HG03039 (cell line): ENCODE measurements at regions not wholly inside any gene's neighbourhood (a gene's known extent, or its start where the extent isn't known, plus 50 kb on each side); places are given as distances from the start of the nearest gene placed in this dataset.
"Not testable (repeated sequence)": the region's sequence is repeated elsewhere in the genome, so short reads cannot be mapped to it uniquely, and the experiment has no call there.

ENCODE experiments used
- ATAC-seq: cut with Tn5 transposase; IDR thresholded peaks from one replicate; pipeline ENCODE4 v1.9.1; 2021; ENCODE audit warnings: mild to moderate bottlenecking, moderate library complexity; ENCODE audit not compliant: unreplicated experiment

DNA sequence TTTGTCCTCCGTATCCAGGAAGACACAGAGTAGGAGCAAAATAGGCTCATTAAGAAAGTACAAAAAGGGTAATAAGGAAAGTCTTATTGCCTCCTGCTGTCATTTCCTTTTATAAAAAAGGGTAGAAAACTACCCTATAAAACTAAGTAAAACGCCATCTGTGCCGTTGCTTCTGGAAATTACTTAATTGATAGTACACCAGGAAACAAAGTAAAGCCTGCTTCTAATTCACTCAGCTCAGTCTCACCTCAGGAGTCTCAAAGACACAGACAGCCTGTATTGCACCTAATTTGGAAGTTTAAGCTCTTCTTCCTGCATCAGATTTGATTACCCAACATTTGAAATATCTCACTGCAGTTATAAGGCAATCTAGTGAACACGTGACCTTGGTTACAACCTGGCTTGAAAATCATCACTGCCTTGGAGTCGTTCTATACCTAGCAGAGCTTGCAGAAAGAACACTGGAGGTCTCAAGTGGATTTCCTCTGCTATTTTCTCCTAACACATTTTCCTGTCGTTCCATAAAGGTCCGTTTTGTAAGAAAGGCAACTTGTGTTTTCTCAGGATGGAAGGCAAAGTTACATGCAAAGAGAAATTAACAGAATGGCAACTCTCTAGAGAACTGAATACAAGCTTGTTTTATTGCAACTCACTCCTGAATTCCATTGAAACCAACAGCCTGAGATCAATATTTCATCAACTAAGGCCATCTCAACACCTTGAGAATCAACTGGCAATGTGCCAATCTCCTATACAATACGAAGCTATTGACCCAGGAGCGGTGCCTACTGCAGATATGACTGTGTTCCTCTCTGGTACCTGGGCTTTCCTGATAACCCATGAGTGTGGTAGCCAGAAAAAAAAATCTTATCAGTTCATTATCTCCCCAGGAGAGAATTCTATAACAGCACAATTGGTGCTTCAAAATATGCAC, 203.3 kb upstream of the LMCD1 start:
- no peak for ATAC-seq

DNA sequence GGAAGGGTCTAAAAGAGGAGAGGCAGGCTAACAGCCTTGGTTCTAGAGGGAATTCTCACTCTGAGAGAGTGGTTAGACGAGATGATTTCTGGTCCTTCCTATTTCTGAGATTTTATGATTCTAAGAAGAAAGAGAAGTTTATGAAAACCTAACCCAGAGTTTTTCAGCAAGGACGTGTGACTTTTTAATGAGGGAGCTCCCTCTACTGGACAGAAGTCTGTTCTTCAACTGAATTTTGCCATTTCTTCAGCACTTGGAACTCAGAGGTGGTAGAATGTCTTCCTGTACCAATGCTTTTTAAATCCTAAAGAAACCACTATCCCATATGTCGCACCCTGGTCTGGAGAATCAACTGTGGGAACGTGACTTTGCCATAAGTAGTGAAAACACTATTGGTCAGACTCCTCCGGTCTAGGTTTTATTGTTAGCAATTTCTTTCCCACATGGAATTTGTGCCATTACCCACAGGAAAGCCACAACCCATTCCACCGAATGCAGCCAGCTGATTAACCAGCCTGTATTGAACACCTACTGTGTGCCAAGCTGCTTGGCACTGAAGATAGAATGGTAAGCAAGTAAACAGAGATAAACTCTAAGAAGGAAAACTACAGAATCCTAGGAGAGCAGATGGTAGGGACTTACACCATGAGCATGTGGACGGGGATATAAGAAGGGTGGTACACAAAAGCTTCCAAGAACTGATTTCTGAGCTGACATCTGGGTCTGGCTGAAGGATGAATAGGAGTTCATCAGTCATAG, 199.5 kb upstream of the LMCD1 start:
- ATAC-seq = no peak

DNA sequence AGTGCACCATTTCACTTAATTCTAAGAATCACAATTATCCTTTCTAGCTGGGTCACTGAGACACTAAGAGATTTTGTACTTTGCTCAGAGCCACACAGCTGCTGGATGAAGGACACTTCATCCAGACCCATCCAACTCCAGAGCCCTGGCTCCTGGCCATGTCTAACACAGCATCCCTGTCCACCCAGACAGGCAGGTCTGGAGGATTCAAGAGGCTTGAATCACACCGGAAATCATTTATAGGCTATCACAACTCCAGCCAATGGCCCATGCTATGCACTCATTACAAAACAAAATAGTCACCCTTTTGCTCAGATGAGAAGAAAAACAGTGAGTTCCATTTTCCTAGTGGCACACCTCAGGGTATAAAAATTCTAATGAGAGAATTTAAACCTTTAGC, 198.2 kb upstream of the LMCD1 start:
- no peak for ATAC-seq

DNA sequence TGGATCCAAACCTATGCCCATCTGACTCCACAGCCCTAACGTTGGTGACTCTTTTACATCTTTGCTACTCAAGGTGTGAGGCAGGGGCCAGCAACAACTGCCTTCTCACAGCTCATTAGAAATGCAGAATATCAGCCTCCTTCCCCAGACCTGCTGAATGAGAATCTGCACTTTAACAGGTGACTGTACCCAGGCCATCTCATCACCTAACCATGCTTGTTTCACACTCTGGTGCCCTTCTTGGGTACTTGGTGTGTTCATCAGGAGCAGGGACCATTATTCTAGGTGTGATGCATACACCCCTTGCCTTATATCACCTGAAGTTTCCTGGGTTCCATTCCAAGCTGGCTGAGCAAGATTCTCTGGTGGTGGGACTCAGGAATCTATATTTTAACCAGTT, 196.3 kb upstream of the LMCD1 start:
- no peak for ATAC-seq

DNA sequence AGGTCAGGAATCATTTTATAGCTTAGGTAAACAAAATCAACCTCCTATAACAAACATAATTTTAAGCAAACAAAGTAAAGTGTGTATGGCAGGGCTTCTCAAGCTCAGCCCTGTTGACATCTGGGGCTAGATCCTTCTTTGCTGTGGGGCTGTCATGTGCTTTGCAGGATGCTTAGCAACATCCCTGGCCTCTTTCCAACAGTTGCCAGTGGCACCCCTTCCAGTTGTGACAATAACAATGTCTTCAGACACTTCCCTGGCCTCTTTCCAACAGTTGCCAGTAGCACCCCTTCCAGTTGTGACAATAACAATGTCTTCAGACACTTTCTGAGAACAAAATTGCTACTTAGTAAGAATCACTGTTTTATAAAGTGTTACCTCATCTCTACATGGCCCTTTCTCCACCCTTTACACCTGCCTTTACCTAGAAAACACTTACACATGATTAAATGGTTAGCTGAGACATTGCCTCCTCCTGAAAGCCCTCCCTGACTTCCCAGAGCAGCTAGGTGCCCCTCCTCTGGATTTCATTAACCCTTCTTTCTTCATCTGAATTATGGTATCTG, 194.0 kb upstream of the LMCD1 start:
- no peak for ATAC-seq

DNA sequence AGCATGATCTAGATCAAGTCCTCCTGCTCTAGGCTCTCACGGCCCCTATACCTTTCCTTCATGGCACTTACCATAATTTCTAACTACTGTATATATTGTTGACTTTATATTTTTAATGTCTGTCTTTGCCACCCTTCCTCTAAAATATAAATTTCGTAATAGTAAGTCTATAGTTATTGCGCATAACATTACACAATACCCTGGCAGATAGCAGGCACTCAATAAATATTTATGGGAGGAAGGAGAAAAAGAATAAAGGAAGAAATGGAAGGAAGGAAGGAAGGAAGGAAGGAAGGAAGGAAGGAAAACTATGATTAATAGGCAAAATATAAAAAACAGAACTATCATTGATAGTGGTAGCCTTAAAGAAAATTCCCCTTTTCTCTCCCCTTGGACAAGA, 190.3 kb upstream of the LMCD1 start:
- no peak for ATAC-seq

DNA sequence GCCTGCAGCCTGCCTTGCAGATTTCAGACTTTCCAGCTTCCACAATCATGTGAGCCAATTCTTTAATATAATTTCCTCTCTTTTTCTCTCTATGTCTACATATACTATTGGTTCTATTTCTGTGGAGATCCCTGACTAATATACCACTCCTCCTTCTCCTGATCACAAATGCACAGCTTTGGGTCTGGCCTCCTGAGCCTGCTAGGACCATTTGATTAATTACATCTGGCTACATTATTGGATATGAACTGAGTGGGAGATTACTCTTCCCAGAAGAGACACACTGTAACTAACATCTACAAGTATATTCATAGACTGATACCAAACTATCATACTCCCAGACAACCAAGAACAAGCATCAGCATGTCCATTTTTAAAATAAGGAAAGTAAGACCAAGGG, 188.9 kb upstream of the LMCD1 start:
- no peak for ATAC-seq

DNA sequence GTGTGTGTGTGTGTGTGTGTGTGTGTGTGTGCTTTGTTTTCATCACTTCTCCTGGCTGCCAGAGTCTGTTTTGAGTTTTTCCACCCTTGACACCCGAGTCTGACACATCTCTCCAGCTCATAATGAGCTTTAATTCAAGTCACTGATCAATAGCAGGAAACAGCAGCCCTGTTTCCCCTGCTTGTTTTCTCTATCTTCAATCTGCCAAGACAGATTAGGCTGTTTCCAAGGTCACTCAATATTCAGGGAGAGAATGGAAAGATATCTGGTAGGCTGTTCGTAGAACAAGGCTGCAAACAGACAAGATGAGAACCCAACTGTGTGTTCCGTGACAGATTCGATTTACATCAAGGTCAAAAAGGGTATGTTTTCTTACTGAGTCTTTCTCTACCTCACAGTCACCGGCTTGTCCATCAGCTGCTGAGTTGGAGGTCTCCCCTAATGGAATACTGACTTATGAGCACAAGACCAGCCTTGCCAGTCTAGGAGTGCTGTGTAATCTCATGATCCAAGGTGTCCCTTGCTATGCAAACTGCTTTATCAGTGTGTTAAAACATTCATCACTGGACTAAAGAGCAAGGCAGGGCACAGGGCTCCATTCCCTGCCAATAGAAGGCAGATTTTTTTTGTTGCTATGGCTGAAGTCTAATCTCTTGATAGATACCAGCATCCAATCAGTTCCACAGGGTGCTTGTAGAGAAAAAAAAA, 187.9 kb upstream of the LMCD1 start:
- ATAC-seq = no peak

DNA sequence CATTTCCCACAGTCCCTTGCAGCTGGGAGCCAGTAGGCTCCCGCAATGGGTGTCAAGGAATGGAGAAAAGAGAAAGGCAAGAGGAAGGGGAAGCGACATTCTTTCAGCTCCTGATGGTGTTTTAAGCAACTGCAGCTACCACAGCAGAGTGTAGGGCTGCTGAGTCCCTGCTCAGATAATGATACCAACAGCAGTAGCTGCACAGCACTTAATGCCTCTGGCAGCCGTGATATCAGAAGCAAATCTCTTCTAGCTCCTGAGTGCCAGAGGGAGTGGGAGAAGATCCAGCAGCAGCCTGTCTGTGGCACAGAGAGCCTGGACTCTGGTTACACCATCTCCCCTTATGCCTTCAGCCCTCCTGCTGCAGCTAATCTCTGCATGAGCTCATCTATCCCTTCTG, 186.1 kb upstream of the LMCD1 start:
- ATAC-seq = not testable (repeated sequence)

DNA sequence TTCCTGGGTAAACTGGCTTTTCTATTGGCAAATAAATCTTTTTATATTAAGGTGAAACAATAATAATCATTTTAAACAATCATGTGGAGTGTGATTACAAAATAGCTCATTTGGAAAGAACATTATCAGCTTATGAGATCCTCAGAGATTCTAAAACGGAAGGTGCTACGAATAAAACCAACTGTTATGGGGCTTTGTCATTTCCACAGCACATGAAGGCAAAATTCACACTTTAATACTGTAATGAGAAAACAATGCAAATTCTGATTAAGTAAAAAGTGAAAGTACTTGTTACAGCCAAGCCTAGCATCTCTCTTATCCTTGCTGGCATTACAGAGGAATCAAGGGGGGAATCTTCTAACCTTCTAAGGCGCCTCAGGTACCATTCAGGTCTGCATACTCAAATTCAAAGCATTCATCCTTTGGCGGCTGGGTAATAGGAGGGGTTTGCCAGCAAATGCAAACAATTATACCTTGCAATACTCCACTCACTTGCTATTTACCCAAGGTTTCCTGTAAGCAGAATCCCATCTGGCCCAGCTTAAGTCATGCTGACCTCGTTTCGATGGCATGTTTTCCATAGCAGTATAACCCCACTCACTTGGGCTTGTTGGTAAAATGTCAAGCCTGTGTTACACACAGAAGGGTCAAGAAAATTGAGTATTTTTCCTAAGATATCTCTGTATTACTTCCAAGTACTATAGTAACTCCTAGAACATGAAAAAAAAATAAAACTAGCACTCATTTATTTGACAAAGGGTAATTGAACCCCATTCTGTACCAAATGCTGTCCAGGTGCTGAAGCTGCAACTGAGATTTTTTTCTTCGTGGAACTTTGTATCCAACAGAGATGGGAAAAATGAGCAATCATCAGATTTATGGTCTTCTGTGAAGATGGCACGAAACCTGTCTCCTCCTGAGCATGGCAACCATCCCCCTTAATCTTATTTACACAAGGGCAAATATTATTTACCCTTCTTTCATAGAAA, 183.7 kb upstream of the LMCD1 start:
- ATAC-seq = no peak

DNA sequence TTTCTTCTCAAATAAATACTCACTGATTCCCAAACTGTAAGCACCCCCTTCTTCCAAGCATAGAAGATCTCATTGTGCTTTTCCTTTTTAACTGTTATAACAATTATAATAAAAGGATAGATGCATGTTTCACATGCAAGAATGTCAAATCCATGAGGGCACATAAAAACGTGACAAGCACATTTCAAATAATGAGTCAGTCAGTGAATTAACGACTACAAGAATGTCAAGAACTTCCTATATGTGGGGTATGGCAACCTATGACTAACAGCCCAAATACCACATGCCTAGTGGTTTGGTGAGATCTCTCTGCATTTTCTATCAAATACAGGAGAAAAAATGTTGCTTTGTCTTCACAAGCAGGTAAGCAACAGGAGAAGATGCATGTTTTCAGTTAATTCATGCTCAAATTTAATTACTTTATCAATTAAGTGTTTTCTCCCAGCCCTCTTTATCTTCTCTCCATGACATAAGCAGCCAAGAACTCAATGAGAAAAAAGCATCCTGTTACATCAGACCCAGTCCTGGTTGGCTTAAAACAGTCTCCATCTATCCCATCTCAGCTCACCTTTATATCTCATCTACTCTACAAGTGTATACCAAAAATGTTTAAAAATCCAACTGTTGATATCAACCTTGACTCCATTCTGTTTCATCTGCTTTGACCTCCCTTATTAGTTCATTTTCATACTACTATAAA, 181.5 kb upstream of the LMCD1 start:
- ATAC-seq = no peak

DNA sequence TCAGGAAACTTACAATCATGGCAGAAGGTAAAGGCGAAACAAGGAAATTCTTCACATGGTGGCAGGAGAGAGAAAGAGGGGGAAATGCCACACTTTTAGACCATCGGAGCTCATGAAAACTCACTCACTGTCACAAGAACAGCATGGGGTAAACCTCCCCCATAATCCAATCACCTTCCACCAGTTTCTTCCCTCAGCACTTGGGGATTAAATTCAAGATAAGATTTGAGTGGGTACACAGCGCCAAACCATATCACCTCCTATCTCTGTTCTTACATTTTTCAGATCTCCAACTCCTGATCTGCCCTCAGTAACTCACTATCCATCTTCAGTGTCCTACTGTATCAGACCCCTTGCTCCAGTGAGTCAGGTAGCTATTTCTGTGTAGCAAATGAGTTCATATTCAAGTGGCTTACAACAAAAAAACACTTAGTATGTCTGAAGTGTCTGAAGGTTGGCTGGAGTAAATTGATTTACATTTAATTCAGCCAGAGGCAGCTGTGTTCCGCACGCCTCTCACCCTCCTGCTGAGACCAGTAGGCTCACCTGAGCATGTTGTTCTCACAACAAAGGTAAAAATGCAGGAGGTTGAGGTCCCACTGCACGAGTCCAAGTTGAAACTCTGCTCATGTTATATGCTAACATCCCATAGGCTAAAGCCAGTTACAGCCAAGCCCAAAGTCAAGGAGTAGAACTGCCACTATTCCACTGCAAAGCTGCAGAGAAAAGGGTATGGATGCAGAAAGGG, 180.7 kb upstream of the LMCD1 start:
- no peak for ATAC-seq

DNA sequence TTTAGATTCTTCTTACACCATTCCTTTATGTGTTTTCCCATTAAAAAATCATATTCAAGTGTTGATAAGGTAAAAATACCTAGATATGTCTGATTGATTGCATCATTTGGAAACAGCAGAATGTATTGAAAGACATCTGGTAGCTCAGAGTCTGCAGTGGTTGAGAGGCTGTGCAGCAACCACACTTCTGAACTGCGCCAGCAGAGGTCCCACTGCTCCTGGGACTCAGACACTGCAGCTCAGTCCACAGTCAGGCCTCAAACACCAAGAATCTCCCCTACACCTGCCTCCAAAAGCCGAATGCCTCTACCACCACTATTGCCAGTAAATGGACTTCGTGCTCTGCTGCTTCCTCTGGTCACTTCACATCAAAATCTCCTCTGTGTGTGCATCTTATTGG, 176.9 kb upstream of the LMCD1 start:
- ATAC-seq = peak; percentile 77

DNA sequence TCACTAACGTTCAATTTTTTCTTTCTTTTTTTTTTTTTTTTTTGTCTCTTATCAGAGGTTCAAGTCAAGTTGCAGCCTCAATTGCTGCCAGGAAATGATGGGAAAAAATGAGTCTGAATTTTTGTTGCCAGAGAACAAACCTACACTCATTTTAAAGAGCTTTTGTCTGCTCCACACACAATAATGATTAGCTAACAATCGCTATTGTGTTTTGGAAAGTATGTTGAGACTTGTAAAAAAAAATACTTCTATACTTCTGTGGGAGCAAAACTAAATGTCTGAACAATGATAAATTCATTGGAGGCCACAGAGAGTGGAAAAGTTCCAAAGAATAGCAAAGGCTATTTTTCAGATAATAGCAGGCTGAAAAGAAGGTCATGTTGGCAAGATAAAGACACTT, 176.3 kb upstream of the LMCD1 start:
- ATAC-seq = no peak

DNA sequence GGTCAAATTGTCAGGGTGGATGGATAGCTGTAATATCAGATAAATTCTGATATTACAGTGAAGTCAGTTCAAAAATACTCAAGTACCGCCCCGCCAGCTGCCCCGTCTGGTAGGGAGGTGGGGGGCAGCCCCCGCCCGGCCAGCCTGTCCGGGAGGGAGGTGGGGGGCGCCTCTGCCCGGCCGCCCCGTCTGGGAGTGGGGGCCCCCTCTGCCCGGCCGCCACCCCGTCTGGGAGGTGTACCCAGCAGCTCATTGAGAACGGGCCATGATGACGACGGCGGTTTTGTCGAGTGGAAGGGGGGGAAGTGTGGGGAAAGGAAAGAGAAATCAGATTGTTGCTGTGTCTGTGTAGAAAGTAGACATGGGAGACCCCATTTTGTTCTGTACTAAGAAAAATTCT, 175.8 kb upstream of the LMCD1 start:
- not testable (repeated sequence) for ATAC-seq

DNA sequence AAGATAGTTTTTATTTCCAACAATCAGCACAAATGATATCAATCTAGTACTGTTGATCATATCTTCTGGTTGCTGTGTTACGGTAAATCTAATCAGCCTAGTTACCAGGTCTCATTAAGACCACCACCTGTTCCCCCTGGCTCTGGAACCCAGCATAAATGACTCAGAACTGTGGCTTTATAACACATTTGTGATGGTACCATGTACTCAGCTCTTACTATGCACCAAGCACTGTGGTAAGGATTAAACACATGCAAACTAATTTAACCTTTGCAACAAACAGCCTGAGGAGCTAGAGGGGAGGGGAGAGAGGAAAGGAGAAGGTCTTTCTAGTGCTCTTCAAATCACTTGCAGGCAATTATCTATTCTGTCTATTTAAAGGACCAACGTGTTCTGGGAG, 173.9 kb upstream of the LMCD1 start:
- no peak for ATAC-seq

DNA sequence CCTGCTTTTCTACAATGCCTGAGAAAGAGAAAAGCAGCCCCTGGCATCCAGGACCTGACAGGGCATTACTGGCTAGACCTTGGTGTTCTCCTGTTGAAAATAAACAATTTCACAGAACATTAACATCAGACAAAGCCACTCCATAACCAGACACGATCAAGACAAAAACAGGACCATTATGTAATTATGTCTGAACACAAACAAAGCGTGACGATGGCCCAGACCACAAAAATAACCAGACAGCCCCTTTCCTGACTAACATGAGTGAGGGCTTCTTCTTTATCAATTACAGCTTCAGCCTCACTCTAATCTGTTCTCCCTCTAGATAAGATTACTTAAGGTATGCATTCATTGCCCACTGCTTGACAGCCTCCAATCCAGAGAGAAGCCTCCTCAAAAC, 172.7 kb upstream of the LMCD1 start:
- no peak for ATAC-seq

DNA sequence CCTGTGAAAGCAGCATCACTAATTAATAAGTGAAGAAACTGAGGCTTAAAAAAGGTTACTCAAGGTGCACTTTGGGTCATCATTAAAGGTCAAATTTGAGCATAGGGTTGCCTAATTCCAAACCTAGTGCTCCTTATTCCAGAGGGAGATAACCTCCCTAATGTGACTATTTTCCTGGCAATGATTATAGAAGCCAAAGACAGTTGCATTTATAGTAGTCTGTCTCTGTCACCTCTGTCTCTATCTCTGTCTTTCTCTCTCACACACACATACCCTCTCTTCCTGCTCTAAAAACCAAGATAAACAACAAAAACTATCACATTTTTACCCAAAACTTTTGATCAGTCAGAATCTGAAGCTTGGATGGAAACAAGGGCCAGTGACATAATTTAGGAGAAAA, 172.0 kb upstream of the LMCD1 start:
- no peak for ATAC-seq

DNA sequence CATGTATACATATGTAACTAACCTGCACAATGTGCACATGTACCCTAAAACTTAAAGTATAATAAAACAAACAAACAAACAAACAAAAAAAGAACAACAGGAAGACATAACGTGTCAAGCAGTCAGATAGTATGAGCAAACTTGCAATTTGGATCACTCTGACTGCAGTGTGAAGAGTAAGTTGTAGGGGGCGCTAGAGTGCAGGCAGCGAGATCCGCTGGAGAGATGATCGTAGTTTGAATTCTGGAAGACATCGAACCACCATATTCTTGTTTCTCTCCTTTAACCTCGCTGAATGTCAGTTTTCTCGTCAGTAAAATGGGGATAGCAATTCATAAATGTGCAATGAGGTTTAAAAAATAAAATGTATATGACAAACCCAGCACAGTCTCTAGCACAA, 165.2 kb upstream of the LMCD1 start:
- no peak for ATAC-seq
